NCI-H1417 (cell line): ENCODE measurements at regions not wholly inside any gene's neighbourhood (a gene's known extent, or its start where the extent isn't known, plus 50 kb on each side); places are given as distances from the start of the nearest gene placed in this dataset.

Experiments used
- DNase-seq, 3 experiments: peaks; one replicate each; lab custom pipeline; 2025; lab: John Stamatoyannopoulos, UW

- no peak for DNase-seq
Measured at GRCh38 chr12:115708801-115709200, 568.7 kb downstream of the MED13L start.

- no peak for DNase-seq
Measured at GRCh38 chr12:115700896-115701465, 576.5 kb downstream of the MED13L start.

- DNase-seq = no peak
Measured at GRCh38 chr12:115700081-115700480, 577.4 kb downstream of the MED13L start.

DNA sequence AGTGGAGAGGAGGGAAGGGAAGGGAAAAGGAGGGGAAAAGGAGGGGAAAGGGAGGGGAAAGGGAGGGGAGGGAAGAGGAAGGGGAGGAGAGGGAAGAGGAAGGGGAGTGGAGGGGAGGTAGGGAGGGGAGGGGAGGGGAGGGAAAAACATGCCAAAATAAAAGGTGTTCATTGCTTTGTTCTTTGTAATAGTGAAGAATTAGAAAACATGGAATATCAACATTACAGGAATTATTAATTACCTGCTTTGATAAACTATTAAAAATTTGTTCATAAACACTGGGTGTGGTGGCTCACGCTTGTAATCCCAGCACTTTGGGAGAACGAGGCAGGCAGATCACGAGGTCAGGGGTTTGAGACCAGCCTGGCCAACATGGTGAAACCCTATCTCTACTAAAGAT lies 579.2 kb downstream of the MED13L start:
- DNase-seq = no peak

GRCh38 chr12:115697340-115697739 lies 580.2 kb downstream of the MED13L start:
- DNase-seq = peak; percentile 34 to 98 (median 78)

DNA sequence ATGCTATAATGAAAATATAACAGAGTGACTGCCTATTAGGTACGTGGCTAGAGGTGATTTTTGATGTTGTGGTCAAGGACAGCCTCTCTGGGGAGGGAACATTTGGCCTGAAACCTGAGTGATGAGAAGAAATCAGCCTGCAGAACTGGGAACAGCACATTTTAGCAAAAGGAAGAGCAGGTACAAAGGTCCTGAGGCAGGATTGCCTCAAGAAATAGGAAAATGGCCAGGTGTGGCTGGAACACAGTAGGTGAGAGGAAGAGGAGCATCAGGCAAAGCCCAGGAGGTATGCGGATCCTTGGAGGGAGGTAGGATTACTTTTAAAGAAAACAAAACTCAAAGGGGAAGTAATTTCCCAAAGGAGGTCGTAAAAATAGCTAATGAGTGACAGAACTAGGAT lies 582.9 kb downstream of the MED13L start:
- DNase-seq = no peak

GRCh38 chr12:115693970-115694369 lies 583.5 kb downstream of the MED13L start:
- DNase-seq = no peak

DNA sequence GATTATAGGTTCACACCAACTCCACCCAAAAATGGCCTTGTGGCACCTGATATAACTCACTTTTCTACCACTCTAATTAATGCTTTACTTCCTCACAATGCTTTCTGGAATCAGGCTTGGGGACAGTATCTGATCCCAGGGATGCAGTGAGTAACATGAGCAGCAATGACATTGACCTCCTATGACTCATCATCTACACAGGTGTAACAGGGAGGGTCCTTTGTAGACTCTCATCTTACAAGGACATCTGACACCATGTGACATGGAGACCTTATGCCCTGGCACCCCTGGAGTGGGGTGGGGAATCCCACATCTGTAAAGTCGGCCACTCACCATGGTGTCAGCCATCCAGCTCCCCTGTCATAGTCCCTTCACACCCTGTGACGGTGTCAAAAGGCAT lies 586.4 kb downstream of the MED13L start:
- no peak for DNase-seq

DNA sequence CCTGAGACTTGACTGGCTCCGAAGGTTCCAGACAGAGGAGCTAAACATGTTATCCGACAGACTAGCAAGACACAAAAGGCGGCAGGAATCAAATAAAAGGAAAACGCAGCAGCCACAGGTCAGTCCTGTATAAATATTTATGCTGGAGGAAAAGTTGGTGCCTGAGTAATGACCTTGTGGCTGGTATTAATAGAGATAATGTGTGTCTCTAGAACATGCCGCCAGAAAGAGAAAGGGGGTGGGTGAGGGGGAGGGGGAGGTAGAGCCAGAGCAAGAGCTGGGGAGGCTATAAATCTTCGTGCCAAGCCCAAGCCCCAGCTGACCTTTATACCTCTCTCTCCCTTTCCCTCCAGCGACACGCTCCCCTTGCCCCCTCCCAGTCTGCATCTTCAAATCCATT lies 590.4 kb downstream of the MED13L start:
- DNase-seq = no peak

- DNase-seq = no peak
Measured at GRCh38 chr12:115683240-115683780, 594.2 kb downstream of the MED13L start.

GRCh38 chr12:115680967-115681366 lies 596.5 kb downstream of the MED13L start:
- no peak for DNase-seq

GRCh38 chr12:115672506-115673080 lies 604.9 kb downstream of the MED13L start:
- no peak for DNase-seq

- DNase-seq = no peak
Measured at GRCh38 chr12:115672086-115672485, 605.4 kb downstream of the MED13L start.

DNA sequence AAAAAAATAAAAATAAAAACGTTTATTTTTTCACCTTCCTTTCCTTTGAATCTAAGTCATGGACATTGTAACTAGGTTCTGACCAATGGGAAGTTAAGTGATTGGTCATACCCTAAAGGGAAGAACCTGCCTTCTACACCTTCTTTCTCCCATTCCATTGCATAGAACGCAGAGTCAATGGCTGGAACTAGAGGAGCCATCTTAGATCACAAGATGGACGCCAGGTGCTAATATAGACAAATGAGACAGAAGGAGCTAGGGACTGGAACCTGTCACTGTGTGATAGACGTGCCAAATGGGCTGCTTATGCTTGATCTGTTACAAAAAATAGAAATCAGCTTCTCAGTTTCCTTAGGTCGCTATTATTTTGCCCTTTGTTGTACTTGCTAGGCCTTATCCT lies 606.6 kb downstream of the MED13L start:
- no peak for DNase-seq

DNA sequence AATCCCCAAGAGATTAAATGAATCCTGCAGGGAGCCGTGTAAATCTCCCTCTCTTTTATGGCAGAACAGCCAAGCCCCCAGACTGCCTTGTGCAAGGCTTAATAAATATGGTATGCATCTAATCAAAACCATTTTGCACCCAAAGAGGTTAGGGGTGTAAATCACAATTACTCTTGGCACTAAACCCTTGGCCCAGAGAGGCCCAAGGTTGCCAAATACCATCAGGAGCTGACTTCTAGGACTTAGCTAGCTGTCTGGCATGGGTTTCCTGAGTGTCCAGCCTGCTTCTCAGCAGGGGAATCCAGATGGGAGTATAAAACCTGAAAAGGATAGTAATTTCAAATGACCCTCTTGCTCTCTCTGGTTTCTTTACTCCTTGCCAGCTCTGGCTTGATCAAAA lies 610.4 kb downstream of the MED13L start:
- DNase-seq = no peak

GRCh38 chr12:115666168-115666567 lies 611.3 kb downstream of the MED13L start:
- DNase-seq = peak in 1 of 3 experiments; percentile 30

DNA sequence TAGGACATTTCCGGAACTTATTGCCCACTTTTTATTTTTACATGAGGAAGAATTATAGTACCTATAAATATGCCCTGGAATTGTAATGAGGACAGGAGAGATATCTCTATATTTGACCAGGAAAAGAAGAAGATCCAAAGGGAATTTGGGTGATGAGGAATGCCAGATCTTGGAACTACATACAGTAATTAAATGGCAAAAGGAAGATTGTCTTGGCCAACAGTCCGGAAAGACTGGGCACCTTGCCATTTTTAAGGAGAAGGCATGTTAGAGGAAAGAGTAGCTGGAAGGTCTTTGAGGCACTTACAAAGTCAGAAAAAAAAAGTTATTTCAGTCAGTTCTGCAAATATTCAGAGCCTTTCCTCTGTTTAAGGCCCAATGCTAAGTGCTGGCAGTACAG lies 616.4 kb downstream of the MED13L start:
- no peak for DNase-seq

DNA sequence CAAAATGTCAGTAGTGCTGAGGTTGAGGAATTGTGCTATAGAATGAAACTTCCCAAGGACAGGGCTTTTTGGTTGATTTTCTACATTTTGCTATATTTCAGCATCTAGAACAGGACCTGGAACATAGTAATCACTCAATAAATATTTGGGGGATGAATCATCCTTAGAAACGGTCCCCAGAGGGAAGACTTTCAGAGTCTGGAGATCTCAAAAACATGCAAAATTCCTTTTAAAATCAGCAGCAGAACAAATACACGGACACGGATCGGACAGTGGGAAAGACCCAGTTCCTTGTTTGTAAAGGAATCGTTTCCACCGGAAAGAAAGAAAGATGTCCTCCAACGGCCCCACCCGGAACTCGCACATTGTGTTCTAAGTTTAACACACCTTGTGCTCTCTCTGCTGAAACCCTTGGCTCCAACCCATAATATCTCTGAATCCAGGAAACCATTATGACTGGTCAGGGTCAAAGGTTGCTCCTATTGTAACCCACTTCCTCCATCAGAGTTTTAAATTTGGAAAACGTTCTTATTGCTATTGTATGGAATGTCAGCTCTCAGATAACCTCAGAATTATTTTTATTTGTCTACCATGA lies 617.2 kb downstream of the MED13L start:
- DNase-seq = no peak

DNA sequence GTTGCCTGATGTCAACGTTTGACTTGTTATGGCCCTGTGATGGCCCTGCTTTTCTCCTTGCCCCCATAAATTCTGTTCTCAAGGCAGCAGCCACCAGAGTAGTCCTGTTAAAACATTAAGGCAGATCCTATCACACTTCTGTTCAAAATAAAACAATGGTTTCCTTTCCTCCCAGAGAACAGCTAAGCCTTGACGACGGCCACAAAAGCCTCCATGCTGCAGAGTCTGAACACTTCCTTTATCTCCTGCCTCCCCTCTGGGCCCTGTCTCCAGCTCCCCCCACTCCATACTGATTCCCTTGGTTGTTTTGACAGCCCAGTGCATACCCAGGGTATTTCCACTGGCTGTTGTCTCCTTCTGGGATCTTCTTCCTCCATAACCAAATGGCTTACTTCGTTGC lies 618.1 kb downstream of the MED13L start:
- no peak for DNase-seq

GRCh38 chr12:115657081-115658013 lies 620.1 kb downstream of the MED13L start:
- no peak for DNase-seq

DNA sequence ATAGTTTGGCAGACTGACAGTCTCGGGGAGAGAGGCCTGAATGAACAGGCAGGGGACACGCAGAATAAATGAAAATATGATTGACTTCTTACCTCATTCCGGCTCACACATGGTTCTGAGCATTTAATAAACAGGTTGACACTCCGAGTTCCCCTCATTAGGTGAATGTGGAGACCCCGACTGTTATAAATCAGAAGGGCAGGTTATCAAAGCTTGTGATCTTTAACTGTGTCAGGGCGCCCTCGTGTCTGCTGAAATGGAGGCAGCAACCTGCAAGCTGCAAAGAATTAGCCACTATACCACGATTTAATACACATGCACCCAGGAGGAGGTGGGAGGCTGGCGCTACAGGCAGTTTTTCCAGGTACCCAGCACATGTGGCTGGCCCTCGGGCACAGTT lies 627.5 kb downstream of the MED13L start:
- no peak for DNase-seq

GRCh38 chr12:115648463-115648862 lies 629.0 kb downstream of the MED13L start:
- no peak for DNase-seq

DNA sequence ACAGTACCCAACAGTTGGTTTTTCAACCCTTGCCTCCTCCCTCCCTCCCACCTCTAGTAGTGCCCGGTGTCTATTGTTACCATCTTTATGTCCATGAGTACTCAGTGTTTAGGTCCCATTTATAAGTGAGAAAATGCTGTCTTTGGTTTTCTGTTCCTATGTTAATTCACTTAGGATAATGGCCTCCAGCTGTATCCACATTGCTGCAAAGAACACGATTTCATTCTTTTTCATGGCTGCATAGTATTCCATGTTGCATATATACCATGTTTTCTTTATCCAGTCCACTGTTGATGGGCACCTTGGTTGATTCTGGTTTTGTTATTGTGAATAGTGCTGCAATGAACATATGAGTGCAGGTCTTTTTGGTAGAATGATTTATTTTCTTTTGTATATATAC lies 631.3 kb downstream of the MED13L start:
- DNase-seq = no peak
